ENCODE measurements at regions not wholly inside any gene's neighbourhood (a gene's known extent, or its start where the extent isn't known, plus 50 kb on each side); places are given as distances from the start of the nearest gene placed in this dataset.

DNA sequence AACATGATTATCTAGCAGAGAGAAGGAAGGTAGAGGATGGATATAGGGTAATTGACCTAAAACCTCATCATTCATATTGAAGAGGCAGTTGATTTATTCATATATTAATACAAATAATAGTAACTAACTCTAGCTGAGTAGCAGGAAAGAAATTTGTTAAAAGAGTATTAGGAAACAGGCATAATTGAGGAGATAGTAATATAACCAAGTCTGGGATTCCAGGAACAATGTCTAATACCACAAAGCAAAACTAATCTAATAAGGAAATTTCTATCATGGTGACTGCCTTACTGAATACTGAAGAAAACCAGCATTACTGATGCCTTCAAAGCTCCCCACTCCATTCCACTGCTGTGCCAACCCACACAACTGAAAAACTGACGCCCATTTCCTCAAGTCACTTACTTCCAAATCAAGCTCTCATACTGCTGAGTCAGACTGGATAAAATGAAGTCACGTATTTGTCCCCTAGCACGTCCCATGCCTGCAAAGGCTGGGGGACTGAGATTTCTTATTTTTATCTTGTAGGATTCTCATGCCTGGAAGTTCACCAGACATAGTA lies 153.9 kb downstream of the SMC2 start:
- Histone ChIP-seq H3K4me2 (ENCODE audit: low read length) (no peak overlapping the region), H3K36me3 (ENCODE audit: insufficient read depth, low read length) (no peaks in the 10 kb centered on the region), H3K4me1 (ENCODE audit: insufficient read depth, low read length) (no peaks in the 10 kb centered on the region), H3K27ac (ENCODE audit: low read depth, low read length) (no peak overlapping the region), H2AFZ (ENCODE audit: low read depth, low read length) (no peak overlapping the region), H3K9me3 (ENCODE audit: insufficient read depth, low read depth, low read length) (no peaks in the 10 kb centered on the region), H4K20me1 (ENCODE audit: insufficient read depth, low read length) (no peaks in the 10 kb centered on the region), H3K27me3 (ENCODE audit: insufficient read depth, low read length) (no peaks in the 10 kb centered on the region), H3K79me2 (ENCODE audit: insufficient read depth, low read length) (no peaks in the 10 kb centered on the region), H3K4me3 (ENCODE audit: insufficient read depth, low read depth, low read length) (no peak overlapping the region), H3K9ac (ENCODE audit: low read length) (no peak overlapping the region)
- H3K9me3 Mint-ChIP-seq (ENCODE audit: unreplicated experiment), result peaks cover 4% of the 10 kb centered on the region
- no peak overlapping the region for H3K27ac Mint-ChIP-seq (ENCODE audit: unreplicated experiment)
- H3K4me3 Mint-ChIP-seq (ENCODE audit: unreplicated experiment), result no peak overlapping the region
- no peaks in the 10 kb centered on the region for H3K27me3 Mint-ChIP-seq (ENCODE audit: low read depth, unreplicated experiment)
- TF ChIP-seq EZH2 (IDR thresholded peaks at IDR 0.05; ENCODE audit: insufficient read depth, low read length), result no peak
- TF ChIP-seq, protein P1, sequence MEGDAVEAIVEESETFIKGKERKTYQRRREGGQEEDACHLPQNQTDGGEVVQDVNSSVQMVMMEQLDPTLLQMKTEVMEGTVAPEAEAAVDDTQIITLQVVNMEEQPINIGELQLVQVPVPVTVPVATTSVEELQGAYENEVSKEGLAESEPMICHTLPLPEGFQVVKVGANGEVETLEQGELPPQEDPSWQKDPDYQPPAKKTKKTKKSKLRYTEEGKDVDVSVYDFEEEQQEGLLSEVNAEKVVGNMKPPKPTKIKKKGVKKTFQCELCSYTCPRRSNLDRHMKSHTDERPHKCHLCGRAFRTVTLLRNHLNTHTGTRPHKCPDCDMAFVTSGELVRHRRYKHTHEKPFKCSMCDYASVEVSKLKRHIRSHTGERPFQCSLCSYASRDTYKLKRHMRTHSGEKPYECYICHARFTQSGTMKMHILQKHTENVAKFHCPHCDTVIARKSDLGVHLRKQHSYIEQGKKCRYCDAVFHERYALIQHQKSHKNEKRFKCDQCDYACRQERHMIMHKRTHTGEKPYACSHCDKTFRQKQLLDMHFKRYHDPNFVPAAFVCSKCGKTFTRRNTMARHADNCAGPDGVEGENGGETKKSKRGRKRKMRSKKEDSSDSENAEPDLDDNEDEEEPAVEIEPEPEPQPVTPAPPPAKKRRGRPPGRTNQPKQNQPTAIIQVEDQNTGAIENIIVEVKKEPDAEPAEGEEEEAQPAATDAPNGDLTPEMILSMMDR (IDR thresholded peaks at IDR 0.05; ENCODE audit: insufficient read depth, low read depth, low read length), result no peak
- no peaks in the 10 kb centered on the region for H3K36me3 Mint-ChIP-seq (ENCODE audit: low read depth, unreplicated experiment)
- no peaks in the 10 kb centered on the region for H3K4me1 Mint-ChIP-seq (ENCODE audit: low read depth, unreplicated experiment)
- DNase-seq (ENCODE audit: low read depth) (peak; percentile 10), FAIRE-seq (no peak)

- Mint-ChIP-seq H3K27ac (ENCODE audit: unreplicated experiment) (peak overlapping the region; percentile 73), H3K4me1 (ENCODE audit: low read depth, unreplicated experiment) (no peaks in the 10 kb centered on the region), H3K9me3 (ENCODE audit: unreplicated experiment) (peaks cover 25% of the 10 kb centered on the region), H3K36me3 (ENCODE audit: low read depth, unreplicated experiment) (no peaks in the 10 kb centered on the region), H3K27me3 (ENCODE audit: low read depth, unreplicated experiment) (peaks cover 9% of the 10 kb centered on the region), H3K4me3 (ENCODE audit: unreplicated experiment) (no peak overlapping the region)
- no peak overlapping the region for H3K4me3 ChIP-seq (ENCODE audit: insufficient read depth, low read depth, low read length)
- no peaks in the 10 kb centered on the region for H3K4me1 ChIP-seq (ENCODE audit: insufficient read depth, low read length)
- no peak overlapping the region for H3K27ac ChIP-seq (ENCODE audit: low read depth, low read length)
- FAIRE-seq (no peak), DNase-seq (ENCODE audit: low read depth) (no peak)
- no peaks in the 10 kb centered on the region for H3K79me2 ChIP-seq (ENCODE audit: insufficient read depth, low read length)
- H3K36me3 ChIP-seq (ENCODE audit: insufficient read depth, low read length), result no peaks in the 10 kb centered on the region
- H3K9ac ChIP-seq (ENCODE audit: low read length), result no peak overlapping the region
- no peaks in the 10 kb centered on the region for H4K20me1 ChIP-seq (ENCODE audit: insufficient read depth, low read length)
- no peaks in the 10 kb centered on the region for H3K9me3 ChIP-seq (ENCODE audit: insufficient read depth, low read depth, low read length)
- TF ChIP-seq EZH2 (IDR thresholded peaks at IDR 0.05; ENCODE audit: insufficient read depth, low read length), result no peak
- TF ChIP-seq, protein P1 (IDR thresholded peaks at IDR 0.05; ENCODE audit: insufficient read depth, low read depth, low read length), result no peak
- H3K4me2 ChIP-seq (ENCODE audit: low read length), result no peak overlapping the region
- H3K27me3 ChIP-seq (ENCODE audit: insufficient read depth, low read length), result no peaks in the 10 kb centered on the region
- H2AFZ ChIP-seq (ENCODE audit: low read depth, low read length), result no peak overlapping the region
Observed at GRCh38 chr9:104256031-104256695, 162.1 kb downstream of the SMC2 start.

DNA sequence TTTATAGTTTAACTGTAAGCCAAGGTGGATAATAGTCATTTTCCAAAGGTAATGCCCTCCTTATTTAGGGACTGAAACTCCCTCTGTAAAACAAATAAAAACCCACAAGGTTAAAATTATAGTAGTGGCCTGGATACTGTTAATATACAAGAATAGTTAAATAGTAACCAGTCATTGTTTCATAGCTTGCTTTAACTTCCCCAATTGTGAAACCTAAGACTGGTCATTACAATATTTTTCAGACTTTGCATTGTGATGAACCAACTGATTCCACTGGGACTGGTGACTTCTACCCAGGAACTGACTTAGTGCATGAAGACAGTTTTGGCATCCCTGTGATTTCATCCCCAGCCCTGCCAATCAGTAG lies 162.6 kb downstream of the SMC2 start:
- Histone ChIP-seq H4K20me1 (ENCODE audit: insufficient read depth, low read length) (no peaks in the 10 kb centered on the region), H3K27me3 (ENCODE audit: insufficient read depth, low read length) (no peaks in the 10 kb centered on the region), H3K9me3 (ENCODE audit: insufficient read depth, low read depth, low read length) (no peaks in the 10 kb centered on the region), H3K4me1 (ENCODE audit: insufficient read depth, low read length) (no peaks in the 10 kb centered on the region), H3K36me3 (ENCODE audit: insufficient read depth, low read length) (no peaks in the 10 kb centered on the region), H2AFZ (ENCODE audit: low read depth, low read length) (no peak overlapping the region), H3K79me2 (ENCODE audit: insufficient read depth, low read length) (no peaks in the 10 kb centered on the region), H3K4me3 (ENCODE audit: insufficient read depth, low read depth, low read length) (no peak overlapping the region), H3K4me2 (ENCODE audit: low read length) (no peak overlapping the region), H3K27ac (ENCODE audit: low read depth, low read length) (no peak overlapping the region), H3K9ac (ENCODE audit: low read length) (no peak overlapping the region)
- Mint-ChIP-seq H3K27ac (ENCODE audit: unreplicated experiment) (no peak overlapping the region), H3K4me1 (ENCODE audit: low read depth, unreplicated experiment) (no peaks in the 10 kb centered on the region), H3K27me3 (ENCODE audit: low read depth, unreplicated experiment) (peaks cover 9% of the 10 kb centered on the region), H3K9me3 (ENCODE audit: unreplicated experiment) (peaks cover 25% of the 10 kb centered on the region), H3K36me3 (ENCODE audit: low read depth, unreplicated experiment) (no peaks in the 10 kb centered on the region), H3K4me3 (ENCODE audit: unreplicated experiment) (no peak overlapping the region)
- FAIRE-seq, result no peak
- TF ChIP-seq, protein P1 (IDR thresholded peaks at IDR 0.05; ENCODE audit: insufficient read depth, low read depth, low read length), result no peak
- TF ChIP-seq EZH2 (IDR thresholded peaks at IDR 0.05; ENCODE audit: insufficient read depth, low read length), result no peak
- no peak for DNase-seq (ENCODE audit: low read depth)
